Body of pancreas (tissue), 4 donors: ENCODE measurements at regions not wholly inside any gene's neighbourhood (a gene's known extent, or its start where the extent isn't known, plus 50 kb on each side); places are given as distances from the start of the nearest gene placed in this dataset.

Source experiments
- ATAC-seq: fragments of 150-250 bp; one replicate; pipeline ENCODE4 v1.9.1; 2016
- DNase-seq, 4 donors: peaks; one replicate each; pipeline ENCODE4 v3.0.0-alpha.2; 2019
- H3K27ac ChIP-seq, 4 donors: fragments of 200-600 bp; sonication (generic); 1 replicate in 3 of 4; 2 replicates in 1 of 4; pipeline versions ENCODE4 v1.5.1 to v1.6.1; 2016 to 2019; ENCODE audit warnings: mild to moderate bottlenecking in 1 of 4, mixed read lengths in 1 of 4, moderate library complexity in 1 of 4
- H3K27me3 ChIP-seq, 2 donors: fragments of 200-600 bp; sonication (generic); one replicate each; pipeline ENCODE4 v1.6.0; 2016; ENCODE audit warnings: mild to moderate bottlenecking in 1 of 2
- H3K36me3 ChIP-seq, 2 donors: fragments of 200-600 bp; sonication (generic); replicated peaks in 1 of 2; 2 replicates each; pipeline ENCODE4 v1.5.1; 2016; ENCODE audit warnings: low read depth in 2 of 2; ENCODE audit not compliant: insufficient read depth in 1 of 2
- H3K4me1 ChIP-seq: fragments of 200-600 bp; sonication (generic); one replicate; pipeline ENCODE4 v1.6.0; 2016
- H3K4me3 ChIP-seq, 2 donors: fragments of 200-600 bp; sonication (generic); 1 replicate in 1 of 2; 2 replicates in 1 of 2; pipeline ENCODE4 v1.5.1; 2016 to 2019
- H3K9me3 ChIP-seq, 3 donors: fragments of 200-600 bp; sonication (generic); 1 replicate in 2 of 3; 2 replicates in 1 of 3; pipeline ENCODE4 v1.5.1; 2016
- CTCF ChIP-seq, 7 experiments: fragments of 450-650 bp in 4 of 7; fragments of 200-600 bp in 3 of 7; sonication (generic) in 3 of 7; IDR thresholded peaks; one replicate each; pipeline ENCODE4 v1.5.1; 2016 to 2019; ENCODE audit warnings: antibody characterized with exemption in 7 of 7
- POLR2A ChIP-seq, 3 donors: fragments of 450-650 bp; IDR thresholded peaks; one replicate each; pipeline ENCODE4 v1.6.1; 2016; ENCODE audit warnings: antibody characterized with exemption in 3 of 3, mild to moderate bottlenecking in 2 of 3
- WGBS, 2 donors: methylation state at CpG; one replicate each; pipeline ENCODE4 v1.1.5; 2017; 5-methylcytosine and 5-hydroxymethylcytosine counted together
- intact Hi-C: fragments of 100-400 bp; cut with DNase I; formaldehyde crosslinking; loops from one replicate; pipeline ENCODE4 v1.15.1; 2023

- no peak for TF ChIP-seq POLR2A (IDR thresholded peaks at IDR 0.05)
- TF ChIP-seq CTCF (IDR thresholded peaks at IDR 0.05) = no peak
- DNase-seq (peak in 1 of 4 donors; percentile 7), ATAC-seq (no peak)
Observed at GRCh38 chr12:28130625-28131598, 59.3 kb upstream of the CCDC91 start.

GRCh38 chr12:28132398-28132797 lies 57.9 kb upstream of the CCDC91 start:
- no peak overlapping the region for H3K27ac ChIP-seq
- no peak for ATAC-seq
- no peaks in the 10 kb centered on the region for H3K36me3 ChIP-seq
- no peak for DNase-seq
- H3K9me3 ChIP-seq = no peaks in the 10 kb centered on the region
- no peaks in the 10 kb centered on the region for H3K4me1 ChIP-seq
- intact Hi-C loops = no loop called here
- no peak overlapping the region for H3K4me3 ChIP-seq
- TF ChIP-seq CTCF (IDR thresholded peaks at IDR 0.05) (no peak), POLR2A (IDR thresholded peaks at IDR 0.05) (no peak)
- 74 to 79% methylated on average over 3 of the region's 3 CpGs for WGBS, 2 donors
- no peaks in the 10 kb centered on the region for H3K27me3 ChIP-seq

More at GRCh38 chr12:28130625-28131598, 59.3 kb upstream of the CCDC91 start:
- H3K27ac ChIP-seq = no peak overlapping the region
- no peak overlapping the region for H3K4me3 ChIP-seq
- no peaks in the 10 kb centered on the region for H3K36me3 ChIP-seq
- H3K9me3 ChIP-seq = no peaks in the 10 kb centered on the region
- H3K27me3 ChIP-seq = no peaks in the 10 kb centered on the region
- intact Hi-C loops = no loop called here
- WGBS, 2 donors = 80 to 83% methylated on average over 10 of the region's 10 CpGs
- H3K4me1 ChIP-seq = no peaks in the 10 kb centered on the region

DNA sequence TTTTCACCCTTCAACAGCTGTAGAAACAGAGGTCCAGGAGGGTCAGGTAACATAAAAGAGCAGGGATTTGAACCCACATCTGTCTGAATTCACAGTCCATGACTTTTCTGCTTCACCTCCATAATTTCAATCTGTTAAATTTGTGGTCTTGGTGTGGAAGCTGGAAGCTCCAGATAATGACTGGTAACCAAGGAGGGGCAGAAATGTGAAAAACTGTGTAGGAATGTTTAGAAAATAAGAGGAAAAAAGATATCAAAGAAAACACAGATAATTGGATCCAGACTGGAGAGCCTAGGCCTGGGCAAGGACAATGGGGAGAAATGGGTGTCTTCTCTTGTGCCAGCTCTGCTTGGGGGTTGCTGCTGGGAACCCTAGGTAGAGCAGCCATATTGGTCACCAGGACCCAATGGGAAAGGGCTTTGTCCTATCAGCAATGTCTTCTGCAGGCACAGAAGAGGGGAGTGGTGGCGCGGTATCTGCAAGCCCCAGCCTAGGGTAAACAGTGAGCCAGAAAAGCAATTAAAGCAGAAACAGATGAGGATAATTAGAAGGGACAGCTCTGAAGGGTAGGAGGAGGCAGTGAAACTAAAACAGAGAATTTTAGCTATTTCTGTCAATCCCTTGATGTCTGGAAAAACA lies 54.3 kb upstream of the CCDC91 start:
- no peaks in the 10 kb centered on the region for H3K4me1 ChIP-seq
- no peak overlapping the region for H3K27ac ChIP-seq
- H3K4me3 ChIP-seq = no peak overlapping the region
- no peaks in the 10 kb centered on the region for H3K27me3 ChIP-seq
- 61 to 96% methylated on average over 2 of the region's 2 CpGs for WGBS, 2 donors
- ATAC-seq (no peak), DNase-seq (no peak)
- intact Hi-C loops = no loop called here
- H3K36me3 ChIP-seq = no peaks in the 10 kb centered on the region
- TF ChIP-seq CTCF (IDR thresholded peaks at IDR 0.05) (no peak), POLR2A (IDR thresholded peaks at IDR 0.05) (no peak)
- no peaks in the 10 kb centered on the region for H3K9me3 ChIP-seq

DNA sequence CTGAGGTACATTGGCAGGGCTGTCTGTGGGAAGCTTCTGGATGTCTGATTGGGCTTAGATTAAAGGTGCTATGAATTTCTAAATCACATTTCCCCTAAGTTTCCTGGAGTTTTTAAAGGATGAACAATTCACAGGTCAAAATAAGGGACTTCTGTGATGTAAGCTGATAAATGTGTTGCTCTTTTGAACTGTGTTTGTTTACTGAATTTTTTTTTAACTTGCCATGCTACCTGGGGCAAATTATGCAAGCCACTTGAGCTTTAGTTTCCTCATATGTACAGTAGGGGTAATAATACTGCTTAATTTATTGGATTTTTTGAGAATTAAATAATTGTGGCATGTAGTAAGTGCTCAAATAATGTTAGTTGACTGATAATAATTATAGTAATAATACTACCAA lies 52.8 kb upstream of the CCDC91 start:
- TF ChIP-seq CTCF (IDR thresholded peaks at IDR 0.05) (no peak), POLR2A (IDR thresholded peaks at IDR 0.05) (no peak)
- no peak for DNase-seq
- H3K36me3 ChIP-seq = no peaks in the 10 kb centered on the region
- intact Hi-C loops = no loop called here
- no peak overlapping the region for H3K27ac ChIP-seq
- no peak overlapping the region for H3K4me3 ChIP-seq
- ATAC-seq = no peak
- no peaks in the 10 kb centered on the region for H3K9me3 ChIP-seq
- H3K27me3 ChIP-seq = no peaks in the 10 kb centered on the region
- H3K4me1 ChIP-seq = no peaks in the 10 kb centered on the region
